Aorta (tissue), 5 donors: ENCODE measurements at regions not wholly inside any gene's neighbourhood (a gene's known extent, or its start where the extent isn't known, plus 50 kb on each side); places are given as distances from the start of the nearest gene placed in this dataset.

Experiments used
- ATAC-seq: fragments of 200-7000 bp; cut with Tn5 transposase; one replicate; pipeline ENCODE4 v1.9.1; 2022; ENCODE audit warnings: moderate library complexity; ENCODE audit not compliant: low FRiP score
- DNase-seq, 2 donors: peaks; one replicate each; pipeline ENCODE4 v3.0.0-alpha.2; 2020
- H3K27ac ChIP-seq, 2 donors: one replicate each; pipeline ENCODE4 v1.5.1; 2013; ENCODE audit warnings: low read length in 2 of 2, mild to moderate bottlenecking in 2 of 2, moderate library complexity in 2 of 2, control low read depth in 1 of 2, inconsistent platforms in 1 of 2, low read depth in 1 of 2
- H3K27me3 ChIP-seq, 2 donors: one replicate each; pipeline ENCODE4 v1.6.1; 2013; ENCODE audit warnings: control low read depth in 1 of 2, low read length in 1 of 2, mild to moderate bottlenecking in 1 of 2, moderate library complexity in 1 of 2; ENCODE audit not compliant: insufficient read depth in 2 of 2, control insufficient read depth in 1 of 2
- H3K36me3 ChIP-seq, 2 donors: one replicate each; pipeline ENCODE4 v1.6.1; 2013; ENCODE audit warnings: control low read depth in 1 of 2, low read length in 1 of 2, mild to moderate bottlenecking in 1 of 2; ENCODE audit not compliant: insufficient read depth in 2 of 2, control insufficient read depth in 1 of 2
- H3K4me1 ChIP-seq, 2 donors: one replicate each; pipeline ENCODE4 v1.6.1; 2013; ENCODE audit warnings: low read length in 2 of 2, control low read depth in 1 of 2, mild to moderate bottlenecking in 1 of 2, moderate library complexity in 1 of 2; ENCODE audit not compliant: insufficient read depth in 2 of 2, control insufficient read depth in 1 of 2
- H3K4me3 ChIP-seq, 2 donors: one replicate each; pipeline ENCODE4 v1.5.1; 2013; ENCODE audit warnings: low read length in 2 of 2, control low read depth in 1 of 2, mild to moderate bottlenecking in 1 of 2
- H3K9me3 ChIP-seq: one replicate; pipeline ENCODE4 v1.6.1; 2013; ENCODE audit warnings: mild to moderate bottlenecking, low read length; ENCODE audit not compliant: control insufficient read depth
- WGBS, 2 donors: extraction: QIAGEN DNeasy Blood & Tissue Kit; methylation state at CpG; one replicate each; pipeline ENCODE4 v1.1.7; 2013; 5-methylcytosine and 5-hydroxymethylcytosine counted together
- intact Hi-C, 2 donors: fragments of 100-400 bp; cut with DNase I; formaldehyde crosslinking; loops; one replicate each; pipeline versions ENCODE4 v1.14.2 to v1.15.0; 2022
- donor health status: healthy with polysubstance abuse.
- donor health status: Bipolar disorder and iron deficiency.
- donor health status: DM: no; HTN: no; CAD: no.
- donor health status: DM: no; HTN: no; CAD: no.
- donor health status: DM: yes; HTN: yes; CAD: no.

DNA sequence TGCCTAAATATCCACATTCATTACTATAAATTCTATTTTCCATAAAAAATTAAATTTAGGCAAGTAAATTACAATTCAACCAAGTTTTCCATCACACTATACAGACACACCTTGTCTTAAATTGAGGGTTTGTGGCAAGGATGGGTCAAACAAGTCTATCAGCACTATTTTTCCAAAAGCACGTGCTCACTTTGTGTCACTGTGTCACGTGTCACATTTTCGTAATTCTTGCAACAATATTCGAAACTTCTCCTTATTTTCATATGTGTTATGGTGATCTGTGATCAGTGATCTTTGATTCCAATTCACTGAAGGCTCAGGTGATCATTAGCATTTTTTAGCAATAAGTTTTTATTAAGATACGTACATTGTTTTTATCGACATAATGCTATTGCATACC lies 323.3 kb upstream of the CNTN4 start:
- H3K36me3 ChIP-seq = no peaks in the 10 kb centered on the region
- WGBS, 2 donors = 88 to 90% methylated on average over 6 of the region's 6 CpGs
- H3K27me3 ChIP-seq = no peaks in the 10 kb centered on the region
- no peaks in the 10 kb centered on the region for H3K9me3 ChIP-seq
- H3K4me1 ChIP-seq = no peaks in the 10 kb centered on the region
- ATAC-seq (no peak), DNase-seq (no peak)
- H3K27ac ChIP-seq = no peak overlapping the region
- intact Hi-C loops = no loop called here
- H3K4me3 ChIP-seq = no peak overlapping the region

DNA sequence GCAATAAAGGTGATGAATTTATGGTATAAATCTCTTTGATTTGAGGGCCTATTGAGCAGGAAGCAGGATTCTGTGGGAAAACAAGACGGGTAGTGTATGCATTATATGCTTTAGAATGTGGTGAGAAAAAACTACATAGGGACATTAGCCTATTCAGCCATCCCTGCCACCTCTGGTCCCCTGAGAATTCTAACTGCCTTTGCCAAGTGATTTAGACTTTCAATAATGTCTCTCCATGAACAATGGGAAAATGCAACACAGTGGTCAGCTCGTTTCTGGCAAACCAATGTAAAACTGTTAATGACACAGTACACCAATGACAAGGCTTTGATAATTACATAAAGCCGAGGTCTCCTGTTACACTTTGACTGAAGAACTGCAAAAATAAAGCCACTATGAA lies 314.7 kb upstream of the CNTN4 start:
- Histone ChIP-seq H3K9me3 (no peaks in the 10 kb centered on the region), H3K36me3 (no peaks in the 10 kb centered on the region), H3K4me1 (no peaks in the 10 kb centered on the region), H3K4me3 (no peak overlapping the region), H3K27me3 (no peaks in the 10 kb centered on the region), H3K27ac (no peak overlapping the region)
- ATAC-seq (no peak), DNase-seq (no peak)
- intact Hi-C loops = no loop called here
- 67 to 78% methylated on average over 3 of the region's 3 CpGs for WGBS, 2 donors

DNA sequence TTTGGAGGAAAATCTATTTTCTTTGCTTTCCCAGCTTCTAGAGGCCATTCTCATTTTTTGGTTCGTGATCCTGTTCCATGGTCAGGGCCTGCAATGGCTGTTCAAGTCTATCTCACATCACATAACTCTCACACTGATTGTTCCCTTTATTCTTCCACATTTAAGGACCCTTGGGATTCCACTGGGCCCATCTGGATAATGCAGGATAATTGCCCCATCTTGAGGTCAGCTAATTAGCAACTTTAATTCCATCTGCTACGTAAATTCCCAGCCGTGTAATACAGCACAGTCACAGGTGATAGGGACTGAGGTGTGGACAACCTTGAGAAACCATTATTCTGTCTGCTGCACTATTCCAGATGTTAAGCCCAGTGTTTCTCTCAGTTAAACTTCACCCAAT lies 311.6 kb upstream of the CNTN4 start:
- 58 to 62% methylated on average over 3 of the region's 3 CpGs for WGBS, 2 donors
- no peaks in the 10 kb centered on the region for H3K27me3 ChIP-seq
- H3K4me1 ChIP-seq = no peaks in the 10 kb centered on the region
- H3K36me3 ChIP-seq = no peaks in the 10 kb centered on the region
- DNase-seq (no peak), ATAC-seq (no peak)
- no peak overlapping the region for H3K27ac ChIP-seq
- intact Hi-C loops = no loop called here
- H3K9me3 ChIP-seq = no peaks in the 10 kb centered on the region
- no peak overlapping the region for H3K4me3 ChIP-seq

DNA sequence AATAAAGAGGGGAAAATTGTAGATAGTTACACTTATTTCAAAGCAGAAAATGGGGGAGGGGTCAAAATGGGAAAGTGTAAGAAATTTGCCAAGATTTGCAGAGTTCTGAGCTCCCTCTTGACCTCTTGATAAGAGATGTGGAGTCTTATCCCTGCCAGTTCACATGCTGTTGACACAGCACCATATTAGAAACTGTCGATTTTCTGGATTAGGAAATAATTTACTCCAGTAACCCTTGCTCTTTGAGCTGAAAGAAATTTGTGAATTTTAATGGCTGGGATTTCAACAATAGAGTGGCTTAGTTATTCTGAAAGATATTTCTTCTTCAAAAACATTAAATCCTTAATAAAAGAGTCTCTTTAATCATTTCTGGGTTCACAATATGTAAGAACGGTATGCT lies 306.2 kb upstream of the CNTN4 start:
- intact Hi-C loops = no loop called here
- DNase-seq (no peak), ATAC-seq (no peak)
- H3K36me3 ChIP-seq = no peaks in the 10 kb centered on the region
- 66 to 68% methylated on average over 2 of the region's 2 CpGs for WGBS, 2 donors
- no peaks in the 10 kb centered on the region for H3K27me3 ChIP-seq
- no peak overlapping the region for H3K4me3 ChIP-seq
- no peaks in the 10 kb centered on the region for H3K9me3 ChIP-seq
- H3K27ac ChIP-seq = no peak overlapping the region
- H3K4me1 ChIP-seq = no peaks in the 10 kb centered on the region

DNA sequence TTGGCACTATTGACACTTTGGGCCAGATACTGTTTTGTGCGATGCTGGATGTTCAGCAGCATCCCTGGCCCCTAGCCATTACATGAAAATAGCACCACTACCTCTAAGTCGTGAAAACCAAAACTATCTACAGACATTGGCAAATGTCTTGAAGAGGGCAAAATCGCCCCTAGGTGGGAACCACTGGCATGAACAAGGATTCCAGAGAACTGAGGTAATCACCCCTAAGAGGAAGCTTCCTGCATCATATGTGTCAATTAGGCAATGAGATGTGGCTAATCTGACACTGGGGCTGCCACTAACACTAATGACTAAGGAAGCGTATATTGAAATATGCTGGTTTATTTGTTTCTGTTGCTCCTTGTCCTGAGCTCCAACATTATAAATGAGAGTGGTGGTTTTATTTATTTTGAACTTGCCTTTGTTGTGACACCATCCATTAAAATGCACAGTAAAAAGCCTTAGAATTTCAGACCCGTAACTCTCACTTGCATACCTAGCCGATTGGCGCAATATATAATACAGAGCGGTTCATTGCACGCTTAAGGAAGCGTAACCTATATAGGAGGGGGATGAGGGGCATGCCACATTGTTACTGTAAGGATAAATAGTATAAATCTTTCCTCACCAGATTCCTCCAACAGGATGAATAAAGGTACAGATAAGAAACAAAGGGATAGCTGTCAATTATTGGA lies 299.8 kb upstream of the CNTN4 start:
- ATAC-seq (no peak), DNase-seq (no peak)
- Histone ChIP-seq H3K36me3 (no peaks in the 10 kb centered on the region), H3K9me3 (no peaks in the 10 kb centered on the region), H3K27me3 (no peaks in the 10 kb centered on the region), H3K4me1 (no peaks in the 10 kb centered on the region), H3K27ac (no peak overlapping the region), H3K4me3 (no peak overlapping the region)
- intact Hi-C loops = no loop called here
- 74 to 86% methylated on average over 10 of the region's 10 CpGs for WGBS, 2 donors

DNA sequence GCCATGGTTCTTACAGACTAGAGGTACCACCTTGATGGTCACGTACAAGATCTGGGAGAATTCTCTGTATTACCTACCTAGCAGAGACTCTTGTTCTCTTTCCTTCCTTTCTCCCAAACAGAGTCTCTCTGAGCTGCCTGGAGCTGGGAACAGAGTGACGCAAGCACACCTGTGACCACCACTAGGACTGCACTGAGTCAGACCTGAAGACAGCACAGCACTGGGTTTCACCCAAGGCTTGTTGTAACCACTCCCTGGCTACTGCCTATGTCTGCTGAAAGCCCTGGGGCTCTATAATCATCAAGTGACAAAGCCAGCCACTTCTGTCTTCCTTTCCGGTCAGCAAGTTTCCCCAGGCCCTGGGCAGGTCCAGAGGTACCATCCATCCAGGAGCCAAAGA lies 293.3 kb upstream of the CNTN4 start:
- no peak overlapping the region for H3K4me3 ChIP-seq
- ATAC-seq = no peak
- intact Hi-C loops = no loop called here

DNA sequence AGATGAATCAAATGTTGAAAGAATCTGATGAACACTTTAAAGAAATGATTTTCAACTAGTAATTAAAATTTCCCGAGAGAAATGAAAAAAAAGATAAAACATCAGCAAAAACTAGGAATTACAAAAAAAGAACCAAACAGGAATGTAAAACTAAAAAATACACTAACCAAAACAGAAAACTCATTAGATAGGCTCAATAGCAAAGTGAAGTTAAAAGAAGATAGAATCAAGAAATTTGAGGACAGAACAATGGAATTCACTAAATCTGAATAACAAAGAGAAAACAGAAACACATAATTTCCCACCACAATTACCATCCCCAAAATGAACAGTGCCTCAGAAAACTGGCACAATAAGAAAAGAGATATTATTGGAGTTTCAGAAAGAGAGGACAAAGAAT lies 290.1 kb upstream of the CNTN4 start:
- no peaks in the 10 kb centered on the region for H3K4me1 ChIP-seq
- ATAC-seq (no peak), DNase-seq (no peak)

More for the DNA sequence above, 293.3 kb upstream of the CNTN4 start:
- Histone ChIP-seq H3K27ac (no peak overlapping the region), H3K4me1 (no peaks in the 10 kb centered on the region), H3K27me3 (no peaks in the 10 kb centered on the region), H3K36me3 (no peaks in the 10 kb centered on the region), H3K9me3 (peaks cover 6% of the 10 kb centered on the region)
- WGBS, 2 donors = 94 to 98% methylated on average over 3 of the region's 3 CpGs
- no peak for DNase-seq

DNA sequence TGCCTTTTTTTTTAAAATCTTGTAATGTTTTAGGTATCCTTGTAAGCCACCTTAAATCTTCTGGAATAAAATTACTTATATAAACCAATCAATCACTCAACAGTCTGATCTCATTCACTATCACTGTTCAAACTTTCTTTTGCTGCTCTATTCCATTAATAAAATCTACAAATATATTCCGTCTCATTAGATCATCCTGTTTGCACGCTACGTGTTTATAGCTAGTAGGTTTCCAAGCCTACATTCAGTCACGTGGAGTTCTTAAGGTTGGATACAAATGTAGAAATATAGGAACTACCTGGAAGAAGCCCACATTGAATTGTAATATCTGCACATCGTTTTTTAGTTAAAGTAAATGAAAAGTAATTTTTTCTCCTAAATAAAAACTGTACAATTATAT lies 274.8 kb upstream of the CNTN4 start:
- H3K27me3 ChIP-seq = no peaks in the 10 kb centered on the region
- 72 to 81% methylated on average over 5 of the region's 5 CpGs for WGBS, 2 donors
- no peak overlapping the region for H3K4me3 ChIP-seq
- no peaks in the 10 kb centered on the region for H3K9me3 ChIP-seq
- no peak for DNase-seq
- ATAC-seq = no peak
- no peak overlapping the region for H3K27ac ChIP-seq
- H3K4me1 ChIP-seq = no peaks in the 10 kb centered on the region
- no peaks in the 10 kb centered on the region for H3K36me3 ChIP-seq
- intact Hi-C loops = no loop called here

More for the DNA sequence above, 290.1 kb upstream of the CNTN4 start:
- intact Hi-C loops = no loop called here
- Histone ChIP-seq H3K36me3 (no peaks in the 10 kb centered on the region), H3K9me3 (peaks cover 6% of the 10 kb centered on the region), H3K27me3 (no peaks in the 10 kb centered on the region), H3K4me3 (no peak overlapping the region), H3K27ac (no peak overlapping the region)
- WGBS, 2 donors = 93 to 94% methylated on average over 1 of the region's 1 CpG

DNA sequence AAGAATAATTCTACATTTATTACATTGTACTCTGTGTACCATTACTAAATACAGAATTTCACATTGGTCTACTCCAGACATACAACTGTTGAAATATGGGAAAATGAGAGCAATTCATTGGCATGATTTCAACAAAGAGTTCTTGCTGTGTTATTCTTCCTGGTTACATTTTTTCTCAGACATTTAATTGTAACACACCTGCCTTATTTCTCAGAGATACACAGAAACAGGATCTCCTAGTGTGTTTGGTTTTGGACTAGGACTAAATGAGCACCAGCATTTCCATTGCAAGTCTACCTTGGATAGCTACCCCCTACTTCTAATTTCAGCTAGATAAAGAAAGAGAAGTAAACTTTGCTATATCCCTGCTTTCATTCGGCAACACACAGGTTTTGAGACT lies 274.3 kb upstream of the CNTN4 start:
- H3K9me3 ChIP-seq = no peaks in the 10 kb centered on the region
- ATAC-seq = no peak
- no peaks in the 10 kb centered on the region for H3K27me3 ChIP-seq
- intact Hi-C loops = no loop called here
- H3K4me3 ChIP-seq = no peak overlapping the region
- no peak overlapping the region for H3K27ac ChIP-seq
- 78 to 82% methylated on average over 1 of the region's 1 CpG for WGBS, 2 donors
- DNase-seq = no peak
- no peaks in the 10 kb centered on the region for H3K4me1 ChIP-seq
- no peaks in the 10 kb centered on the region for H3K36me3 ChIP-seq
